ENCODE measurements at regions not wholly inside any gene's neighbourhood (a gene's known extent, or its start where the extent isn't known, plus 50 kb on each side); places are given as distances from the start of the nearest gene placed in this dataset.
"Not testable (repeated sequence)": the region's sequence is repeated elsewhere in the genome, so short reads cannot be mapped to it uniquely, and the experiment has no call there.

DNA sequence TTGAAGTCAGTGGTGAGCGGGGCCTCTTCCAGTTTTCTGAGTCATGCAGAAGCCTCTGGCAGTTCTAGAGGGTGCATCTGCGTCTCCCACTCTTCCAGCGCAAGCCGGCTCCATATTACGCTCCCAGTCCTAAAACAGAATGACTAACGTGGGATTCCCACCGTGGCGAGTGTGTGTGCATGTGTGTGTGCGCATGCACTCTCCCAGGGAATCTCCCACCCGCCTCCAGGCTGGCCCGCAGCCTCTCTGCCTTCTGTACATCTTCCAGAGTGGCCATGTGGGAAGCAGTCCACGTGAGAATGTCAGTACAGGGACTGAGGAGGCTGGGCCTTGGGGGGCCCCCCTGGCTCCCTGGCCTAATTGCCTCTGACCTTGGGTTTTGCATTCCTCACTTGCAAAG, 87.7 kb downstream of the LSM3 start:
- WGBS, 2 donors, result 51 to 62% methylated on average over 10 to 11 of the region's 12 CpGs
- Histone ChIP-seq H3K4me1 (peaks cover 0 to 20% (median 4%) of the 10 kb centered on the region in 3 donors), H3K27me3 (peaks cover 0 to 53% (median 0%) of the 10 kb centered on the region in 4 donors), H3K9me3 (no peaks in the 10 kb centered on the region), H3K36me3 (no peaks in the 10 kb centered on the region), H3K4me3 (no peak overlapping the region), H3K27ac (no peak overlapping the region)
- DNase-seq, result no peak
- TF ChIP-seq, protein P1, sequence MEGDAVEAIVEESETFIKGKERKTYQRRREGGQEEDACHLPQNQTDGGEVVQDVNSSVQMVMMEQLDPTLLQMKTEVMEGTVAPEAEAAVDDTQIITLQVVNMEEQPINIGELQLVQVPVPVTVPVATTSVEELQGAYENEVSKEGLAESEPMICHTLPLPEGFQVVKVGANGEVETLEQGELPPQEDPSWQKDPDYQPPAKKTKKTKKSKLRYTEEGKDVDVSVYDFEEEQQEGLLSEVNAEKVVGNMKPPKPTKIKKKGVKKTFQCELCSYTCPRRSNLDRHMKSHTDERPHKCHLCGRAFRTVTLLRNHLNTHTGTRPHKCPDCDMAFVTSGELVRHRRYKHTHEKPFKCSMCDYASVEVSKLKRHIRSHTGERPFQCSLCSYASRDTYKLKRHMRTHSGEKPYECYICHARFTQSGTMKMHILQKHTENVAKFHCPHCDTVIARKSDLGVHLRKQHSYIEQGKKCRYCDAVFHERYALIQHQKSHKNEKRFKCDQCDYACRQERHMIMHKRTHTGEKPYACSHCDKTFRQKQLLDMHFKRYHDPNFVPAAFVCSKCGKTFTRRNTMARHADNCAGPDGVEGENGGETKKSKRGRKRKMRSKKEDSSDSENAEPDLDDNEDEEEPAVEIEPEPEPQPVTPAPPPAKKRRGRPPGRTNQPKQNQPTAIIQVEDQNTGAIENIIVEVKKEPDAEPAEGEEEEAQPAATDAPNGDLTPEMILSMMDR (IDR thresholded peaks at IDR 0.05), result no peak
- TF ChIP-seq POLR2A (IDR thresholded peaks at IDR 0.05), result no peak
- intact Hi-C loops (cut with DNase I), result no loop called here

DNA sequence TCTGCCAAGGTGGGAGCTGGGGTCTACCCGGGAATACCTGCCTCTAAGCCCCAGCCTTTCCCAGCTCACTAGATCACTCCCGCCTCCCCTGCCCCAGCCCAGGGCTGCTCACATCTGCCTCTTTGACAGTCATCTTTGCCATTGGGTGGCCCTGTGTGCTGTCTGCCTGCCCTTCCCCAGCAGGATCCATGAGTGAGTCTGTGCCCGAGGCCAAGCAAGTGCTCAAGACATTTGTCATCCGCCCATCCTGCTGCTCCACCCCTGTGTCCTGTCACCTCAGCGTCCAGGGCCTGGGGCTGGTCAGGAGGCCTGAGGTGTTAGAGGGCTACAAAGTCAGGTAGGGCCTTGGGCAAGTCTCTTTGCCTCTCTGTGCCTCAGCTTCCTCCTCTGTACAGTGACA, 89.4 kb downstream of the LSM3 start:
- intact Hi-C loops (cut with DNase I), result no loop called here
- 70 to 72% methylated on average over 2 of the region's 5 CpGs for WGBS, 2 donors
- TF ChIP-seq, protein P1 (IDR thresholded peaks at IDR 0.05), result no peak
- no peak for TF ChIP-seq POLR2A (IDR thresholded peaks at IDR 0.05)
- peaks cover 0 to 40% (median 0%) of the 10 kb centered on the region in 4 donors for H3K27me3 ChIP-seq
- no peaks in the 10 kb centered on the region for H3K36me3 ChIP-seq
- no peaks in the 10 kb centered on the region for H3K9me3 ChIP-seq
- no peak overlapping the region for H3K27ac ChIP-seq
- DNase-seq, result no peak
- peaks cover 0 to 19% (median 4%) of the 10 kb centered on the region in 3 donors for H3K4me1 ChIP-seq
- H3K4me3 ChIP-seq, result no peak overlapping the region

GRCh38 chr3:14268897-14269296, 90.3 kb downstream of the LSM3 start:
- TF ChIP-seq, protein P1 (IDR thresholded peaks at IDR 0.05), result no peak
- TF ChIP-seq POLR2A (IDR thresholded peaks at IDR 0.05), result no peak
- no peak for DNase-seq

DNA sequence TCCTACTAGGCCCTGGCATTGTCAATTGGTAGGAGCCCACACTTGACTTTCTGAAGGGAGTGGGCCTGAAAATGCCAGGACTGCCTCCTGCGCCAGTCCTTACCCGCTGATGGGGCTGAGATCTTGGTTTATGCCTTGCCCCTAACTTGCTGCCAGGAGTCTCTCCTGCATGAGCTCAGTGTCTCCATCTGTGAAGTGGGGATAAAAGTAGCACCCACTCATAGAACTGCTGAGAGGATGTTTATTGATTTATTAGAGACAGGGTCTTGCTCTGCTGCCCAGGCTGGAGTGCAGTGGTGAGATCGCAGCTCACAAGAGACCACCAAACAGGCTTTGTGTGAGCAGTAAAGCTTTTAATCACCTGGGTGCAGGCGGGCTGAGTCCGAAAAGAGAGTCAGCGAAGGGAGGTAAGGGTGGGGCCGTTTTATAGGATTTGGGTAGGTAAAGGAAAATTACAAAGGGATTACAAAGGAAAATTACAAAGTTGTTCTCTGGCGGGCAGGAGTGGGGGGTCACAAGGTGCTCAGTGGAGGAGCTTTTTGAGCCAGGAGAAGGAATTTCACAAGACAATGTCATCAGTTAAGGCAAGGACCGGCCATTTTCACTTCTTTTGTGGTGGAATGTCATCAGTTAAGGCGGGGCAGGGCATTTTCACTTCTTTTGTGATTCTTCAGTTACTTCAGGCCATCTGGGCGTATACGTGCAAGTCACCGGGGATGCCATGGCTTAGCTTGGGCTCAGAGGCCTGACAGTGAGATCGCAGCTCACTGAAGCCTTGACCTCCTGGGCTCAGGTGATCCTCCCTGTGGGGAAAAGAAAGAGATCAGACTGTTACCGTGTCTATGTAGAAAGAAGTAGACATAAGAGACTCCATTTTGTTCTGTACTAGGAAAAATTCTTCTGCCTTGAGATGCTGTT, 93.7 kb downstream of the LSM3 start:
- not testable (repeated sequence) for H3K27ac ChIP-seq

More at GRCh38 chr3:14268897-14269296, 90.3 kb downstream of the LSM3 start:
- Histone ChIP-seq H3K27ac (no peak overlapping the region), H3K27me3 (peaks cover 0 to 35% (median 0%) of the 10 kb centered on the region in 4 donors), H3K4me1 (peaks cover 0 to 19% (median 4%) of the 10 kb centered on the region in 3 donors), H3K4me3 (no peak overlapping the region), H3K9me3 (no peaks in the 10 kb centered on the region), H3K36me3 (no peaks in the 10 kb centered on the region)
- 93 to 96% methylated on average over 1 of the region's 1 CpG for WGBS, 2 donors
- intact Hi-C loops (cut with DNase I), result no loop called here

DNA sequence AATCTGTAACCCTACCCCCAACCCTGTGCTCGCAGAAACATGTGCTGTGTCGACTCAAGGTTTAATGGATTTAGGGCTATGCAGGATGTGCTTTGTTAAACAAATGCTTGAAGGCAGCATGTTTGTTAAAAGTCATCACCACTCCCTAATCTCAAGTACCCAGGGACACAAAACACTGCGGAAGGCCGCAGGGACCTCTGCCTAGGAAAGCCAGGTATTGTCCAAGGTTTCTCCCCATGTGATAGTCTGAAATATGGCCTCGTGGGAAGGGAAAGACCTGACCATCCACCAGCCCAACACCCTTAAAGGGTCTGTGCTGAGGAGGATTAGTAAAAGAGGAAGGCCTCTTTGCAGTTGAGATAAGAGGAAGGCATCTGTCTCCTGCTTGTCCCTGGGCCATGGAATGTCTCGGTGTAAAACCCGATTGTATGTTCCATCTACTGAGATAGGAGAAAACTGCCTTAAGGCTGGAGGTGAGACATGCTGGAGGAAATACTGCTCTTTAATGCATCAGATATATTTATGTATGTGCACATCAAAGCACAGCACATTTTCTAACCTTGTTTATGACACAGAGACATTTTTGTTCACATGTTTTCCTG, 94.4 kb downstream of the LSM3 start:
- H3K4me3 ChIP-seq; H3K4me1 ChIP-seq; DNase-seq; H3K9me3 ChIP-seq; H3K36me3 ChIP-seq; H3K27ac ChIP-seq; intact Hi-C loops (cut with DNase I): not testable (repeated sequence)
- H3K27me3 ChIP-seq, result peaks cover 0 to 31% (median 0%) of the 10 kb centered on the region in 4 donors
- WGBS, 2 donors, result 64% methylated on average over 3 to 5 of the region's 7 CpGs

More for the DNA sequence above, 93.7 kb downstream of the LSM3 start:
- intact Hi-C loops (cut with DNase I); DNase-seq; H3K9me3 ChIP-seq; H3K4me1 ChIP-seq; H3K36me3 ChIP-seq; H3K4me3 ChIP-seq: not testable (repeated sequence)
- peaks cover 0 to 29% (median 0%) of the 10 kb centered on the region in 4 donors for H3K27me3 ChIP-seq
- WGBS, 2 donors, result 72 to 74% methylated on average over 6 to 14 of the region's 15 CpGs
